Fibroblast of pulmonary artery (primary cell): ENCODE measurements at regions not wholly inside any gene's neighbourhood (a gene's known extent, or its start where the extent isn't known, plus 50 kb on each side); places are given as distances from the start of the nearest gene placed in this dataset.

Source experiments
- DNase-seq: peaks from one replicate; pipeline ENCODE4 v3.0.0-alpha.2; 2010; ENCODE audit warnings: low read depth
- H3K4me3 ChIP-seq: replicated peaks from 2 replicates; pipeline ENCODE4 v1.5.1; 2011; ENCODE audit warnings: low read depth, mild to moderate bottlenecking, control low read depth, low read length, moderate library complexity
- CTCF ChIP-seq: IDR thresholded peaks from 2 replicates; pipeline ENCODE4 v1.5.1; 2011; ENCODE audit warnings: mild to moderate bottlenecking, control low read depth, low read length, inconsistent platforms; ENCODE audit errors: missing control alignments

- TF ChIP-seq CTCF = no peak
- DNase-seq = no peak
- H3K4me3 ChIP-seq = no peak overlapping the region
Observed at GRCh38 chr6:40701352-40702007, 114.3 kb upstream of the LRFN2 start.

- no peak for DNase-seq
- no peak for TF ChIP-seq CTCF
- H3K4me3 ChIP-seq = no peak overlapping the region
Observed at GRCh38 chr6:40700006-40700580, 112.9 kb upstream of the LRFN2 start.

GRCh38 chr6:40695750-40696415, 108.7 kb upstream of the LRFN2 start:
- TF ChIP-seq CTCF = no peak

GRCh38 chr6:40695114-40695513, 108.0 kb upstream of the LRFN2 start:
- H3K4me3 ChIP-seq = no peak overlapping the region
- DNase-seq = no peak
- no peak for TF ChIP-seq CTCF

More at GRCh38 chr6:40695750-40696415, 108.7 kb upstream of the LRFN2 start:
- H3K4me3 ChIP-seq = no peak overlapping the region
- DNase-seq = no peak

GRCh38 chr6:40693768-40694167, 106.6 kb upstream of the LRFN2 start:
- DNase-seq = no peak
- H3K4me3 ChIP-seq = no peak overlapping the region
- TF ChIP-seq CTCF = no peak

- TF ChIP-seq CTCF = no peak
- DNase-seq = no peak
- H3K4me3 ChIP-seq = no peak overlapping the region
Observed at GRCh38 chr6:40692337-40692736, 105.2 kb upstream of the LRFN2 start.

GRCh38 chr6:40689185-40689584, 102.0 kb upstream of the LRFN2 start:
- TF ChIP-seq CTCF = no peak
- no peak overlapping the region for H3K4me3 ChIP-seq

More at GRCh38 chr6:40689185-40689584, 102.0 kb upstream of the LRFN2 start:
- no peak for DNase-seq
